ENCODE measurements at regions not wholly inside any gene's neighbourhood (a gene's known extent, or its start where the extent isn't known, plus 50 kb on each side); places are given as distances from the start of the nearest gene placed in this dataset.
"Not testable (repeated sequence)": the region's sequence is repeated elsewhere in the genome, so short reads cannot be mapped to it uniquely, and the experiment has no call there.

DNA sequence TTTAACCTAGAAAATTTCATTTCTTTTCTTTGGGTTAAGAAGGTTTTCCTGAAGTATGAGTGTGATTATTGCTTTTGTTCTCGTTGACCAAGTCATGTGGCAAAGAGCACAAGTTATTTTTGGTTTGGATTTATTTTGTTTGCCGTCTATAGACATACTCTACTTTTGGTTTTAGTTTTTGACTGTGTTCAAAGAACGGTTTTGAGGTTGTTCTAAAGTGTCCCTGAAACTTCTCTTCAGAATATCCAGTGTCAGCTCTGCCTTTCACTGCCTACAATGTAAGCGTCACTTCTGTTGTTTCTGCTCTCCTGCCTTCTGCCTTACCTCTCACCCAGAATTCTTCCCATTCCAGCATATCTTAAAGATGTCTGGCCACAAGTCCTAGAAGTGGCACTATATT lies 812.2 kb downstream of the C4orf33 start:
- DNase-seq (ENCODE audit: low spot score) = no peak
- intact Hi-C loops (cut with DNase I) = no loop called here

DNA sequence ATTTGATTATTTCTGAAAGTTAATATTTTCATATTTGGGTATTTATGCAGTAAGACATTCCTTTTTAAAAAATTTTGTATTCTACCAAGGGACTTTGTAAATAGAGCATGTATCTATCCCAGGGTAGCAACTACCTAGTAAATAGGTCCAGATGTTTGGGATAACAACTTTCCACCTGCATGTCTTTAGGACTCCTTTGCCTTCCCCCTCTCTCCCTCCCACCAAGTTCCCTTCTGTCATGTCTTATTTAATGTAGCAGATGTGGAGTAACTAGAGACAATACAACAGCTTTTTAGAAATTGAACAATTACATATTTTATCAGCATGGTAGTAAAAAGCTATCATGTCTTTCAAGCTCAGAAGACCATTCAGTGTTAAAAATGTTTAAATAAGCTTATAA lies 821.0 kb downstream of the C4orf33 start:
- DNase-seq (ENCODE audit: low spot score) = no peak
- intact Hi-C loops (cut with DNase I) = no loop called here

DNA sequence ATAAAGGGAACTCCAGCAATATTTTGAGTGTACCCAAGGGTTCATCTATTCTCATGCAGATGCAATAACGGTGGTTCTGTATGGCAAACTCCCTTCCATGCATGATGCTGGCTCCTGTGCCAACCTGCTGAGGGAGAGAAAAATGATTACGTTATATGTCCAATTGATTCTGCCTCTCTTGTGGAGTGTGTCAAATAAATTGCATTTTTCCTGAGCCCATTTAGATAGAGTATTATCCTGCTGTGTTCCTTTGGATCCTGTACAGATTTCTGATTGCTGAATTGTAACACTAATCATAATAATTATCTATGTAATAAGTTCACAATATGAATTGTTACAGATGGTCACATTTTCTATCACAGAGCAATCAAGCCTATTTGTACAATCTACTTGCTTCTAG lies 821.7 kb downstream of the C4orf33 start:
- no peak for DNase-seq (ENCODE audit: low spot score)
- intact Hi-C loops (cut with DNase I) = no loop called here

DNA sequence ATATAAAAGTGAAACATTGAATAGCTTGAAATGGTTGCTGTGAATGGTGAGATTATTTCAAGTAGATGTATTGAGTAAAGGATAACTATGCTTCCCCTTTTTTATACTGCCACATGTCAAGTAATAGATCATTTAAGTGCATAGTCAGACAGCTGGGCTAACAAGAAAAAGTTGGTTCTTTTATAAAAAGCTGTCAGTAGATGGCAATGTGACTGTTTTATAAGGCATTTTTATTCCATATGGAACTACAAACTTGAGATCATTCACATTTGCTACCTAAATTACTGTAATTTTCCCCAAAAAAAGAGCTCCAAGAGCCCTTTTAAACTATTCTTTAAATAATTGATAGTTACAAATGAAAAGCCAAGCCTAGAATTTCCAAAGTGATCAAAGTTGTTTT lies 831.0 kb downstream of the C4orf33 start:
- intact Hi-C loops (cut with DNase I) = no loop called here
- DNase-seq (ENCODE audit: low spot score) = no peak

DNA sequence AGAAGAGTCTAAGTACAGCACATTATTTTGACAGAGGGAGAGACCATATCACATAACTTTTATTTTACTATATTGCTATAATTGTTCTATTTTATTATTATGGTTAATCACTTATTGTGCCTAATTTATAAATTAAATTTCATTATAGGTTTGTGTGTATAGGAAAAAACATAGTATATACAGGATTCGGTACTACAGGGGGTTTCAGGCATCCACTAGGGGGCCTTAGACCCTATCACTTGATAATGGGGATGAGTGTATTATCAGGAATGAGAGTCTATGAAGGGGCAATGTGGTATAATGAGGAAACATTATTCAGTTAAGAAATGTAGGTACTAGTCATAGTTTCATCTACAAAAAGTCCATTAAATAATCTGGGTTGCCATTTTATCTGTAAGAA lies 833.1 kb downstream of the C4orf33 start:
- no peak for DNase-seq (ENCODE audit: low spot score)
- intact Hi-C loops (cut with DNase I) = no loop called here

DNA sequence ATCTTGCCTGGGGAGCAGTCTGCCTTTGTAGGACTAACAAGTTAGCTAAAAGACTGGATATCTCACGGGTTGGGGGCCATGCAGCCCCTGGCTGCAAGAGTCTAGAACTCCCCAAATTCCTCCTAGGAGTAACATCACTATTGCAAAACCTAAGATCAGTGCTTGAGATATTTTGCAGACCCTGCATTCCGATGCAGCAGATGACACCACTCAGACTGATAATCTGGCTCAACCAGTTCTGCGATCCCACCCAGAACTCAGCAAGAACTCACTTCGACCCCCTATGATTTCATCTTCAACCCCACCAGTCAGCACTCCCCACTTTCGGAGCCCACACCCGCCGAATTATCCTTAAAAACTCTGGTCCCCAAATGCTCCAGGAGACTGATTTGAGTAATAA lies 834.0 kb downstream of the C4orf33 start:
- DNase-seq (ENCODE audit: low spot score) = no peak
- intact Hi-C loops (cut with DNase I) = no loop called here

DNA sequence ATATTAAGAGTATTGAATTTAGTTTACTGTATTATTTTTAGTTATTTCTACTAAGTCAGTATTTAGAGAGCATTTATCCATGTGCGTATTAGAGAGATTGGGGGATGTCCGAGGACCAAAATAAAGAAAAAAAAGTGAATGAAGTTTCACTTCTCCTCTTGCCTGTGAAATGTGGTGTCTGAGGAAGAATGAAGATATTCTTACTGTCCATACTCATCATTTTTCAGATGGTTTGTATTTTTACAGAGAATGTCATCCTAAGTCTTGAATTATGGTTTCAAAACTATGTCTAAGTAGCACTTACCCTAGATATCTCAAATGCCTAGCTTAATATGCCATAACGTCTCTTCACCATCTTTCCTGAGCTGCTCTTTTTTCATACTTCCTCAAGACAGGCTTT lies 854.3 kb downstream of the C4orf33 start:
- no peak for DNase-seq (ENCODE audit: low spot score)
- intact Hi-C loops (cut with DNase I) = no loop called here

DNA sequence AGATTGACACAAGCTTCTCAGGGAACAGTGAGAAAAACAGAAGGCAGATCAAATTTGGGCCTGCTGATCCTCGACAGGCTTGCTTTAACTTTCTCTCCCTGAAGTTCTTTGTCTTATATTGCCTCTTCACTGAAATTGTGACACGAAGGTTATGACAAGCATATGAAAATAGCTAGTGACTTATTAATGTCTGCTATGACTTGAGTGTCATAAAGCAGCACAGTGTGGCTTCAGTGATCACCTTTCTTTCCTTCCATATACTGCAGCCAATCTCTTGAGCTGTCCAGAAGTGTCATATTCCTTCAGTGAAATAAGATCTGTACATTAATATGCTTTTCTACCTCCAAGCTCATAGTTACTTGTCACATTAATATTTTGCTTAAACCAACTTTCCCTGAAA lies 870.2 kb downstream of the C4orf33 start:
- intact Hi-C loops (cut with DNase I) = no loop called here
- DNase-seq (ENCODE audit: low spot score) = no peak

DNA sequence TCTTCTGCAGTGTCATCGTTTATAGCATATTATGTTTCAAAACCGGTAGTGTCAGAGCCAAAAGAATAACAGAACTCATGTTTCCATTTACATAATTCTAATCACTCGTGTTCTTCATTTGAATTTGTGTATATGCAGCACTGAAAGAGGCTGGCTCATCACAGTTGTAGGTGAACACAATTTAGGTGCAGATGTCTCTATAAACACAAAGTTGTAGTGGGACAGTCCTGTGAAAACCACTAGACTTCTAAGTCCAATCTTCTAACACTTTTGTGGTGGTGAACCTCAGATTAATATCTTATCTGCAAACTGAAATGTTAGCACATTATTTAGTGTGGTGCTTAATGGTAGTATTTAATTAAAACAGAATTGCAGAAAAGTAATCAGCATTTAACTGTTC lies 872.4 kb downstream of the C4orf33 start:
- intact Hi-C loops (cut with DNase I) = no loop called here
- no peak for DNase-seq (ENCODE audit: low spot score)

DNA sequence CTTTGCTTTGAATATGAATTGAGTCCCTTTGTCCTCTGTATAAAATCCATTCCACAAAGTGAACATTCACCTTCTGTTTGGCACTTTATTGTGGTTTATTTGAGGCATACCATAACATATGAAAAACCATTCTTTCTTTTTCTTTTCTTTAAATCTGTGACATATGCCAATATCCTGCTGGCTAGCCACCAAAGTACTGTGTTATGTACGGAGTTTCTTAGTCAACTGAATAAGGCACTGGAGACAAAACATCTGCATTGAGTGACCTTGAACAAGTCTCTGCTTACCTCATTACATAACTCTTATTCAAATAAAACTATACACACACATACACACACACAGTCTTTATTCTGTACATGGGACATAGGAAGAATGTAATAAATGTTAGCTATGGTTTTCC lies 872.8 kb downstream of the C4orf33 start:
- DNase-seq (ENCODE audit: low spot score) = no peak
- intact Hi-C loops (cut with DNase I) = no loop called here

DNA sequence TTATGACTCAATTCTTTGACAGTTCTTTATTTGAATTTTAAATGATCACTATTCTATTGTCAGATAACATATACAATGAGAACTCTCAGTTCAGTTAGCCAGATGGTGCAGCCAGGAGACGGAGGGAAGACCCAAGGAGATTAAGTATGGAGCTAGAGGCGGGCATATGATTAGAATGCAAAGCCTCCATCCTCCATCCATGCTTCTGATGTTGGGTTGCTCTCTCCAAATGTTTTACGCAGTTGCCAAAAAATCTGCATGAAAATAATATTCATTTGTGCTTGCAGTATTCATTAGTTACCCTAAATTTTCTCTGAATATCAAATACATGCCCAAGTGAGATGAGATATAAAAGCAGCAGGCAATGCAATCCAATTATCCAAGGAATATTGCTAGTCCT lies 874.8 kb downstream of the C4orf33 start:
- intact Hi-C loops (cut with DNase I) = no loop called here
- DNase-seq (ENCODE audit: low spot score) = no peak

DNA sequence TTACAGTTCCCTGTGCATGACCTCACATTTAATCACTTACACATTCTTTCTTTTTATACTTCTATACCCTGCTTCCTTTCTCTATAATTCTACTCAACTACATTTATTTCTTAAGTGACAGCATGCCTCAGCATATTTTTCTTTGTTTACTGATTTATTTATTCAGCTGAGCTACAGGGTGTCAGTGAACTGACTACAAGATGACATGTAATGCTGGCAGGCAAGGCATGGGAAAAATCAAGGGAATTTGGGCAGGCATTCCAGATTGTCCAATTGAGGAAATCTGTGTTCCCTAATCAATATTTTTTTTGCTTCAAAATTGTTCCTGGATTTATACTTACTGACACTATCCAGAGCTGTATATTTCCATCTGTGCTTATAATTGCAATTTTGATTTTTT lies 875.5 kb downstream of the C4orf33 start:
- intact Hi-C loops (cut with DNase I) = no loop called here
- no peak for DNase-seq (ENCODE audit: low spot score)

DNA sequence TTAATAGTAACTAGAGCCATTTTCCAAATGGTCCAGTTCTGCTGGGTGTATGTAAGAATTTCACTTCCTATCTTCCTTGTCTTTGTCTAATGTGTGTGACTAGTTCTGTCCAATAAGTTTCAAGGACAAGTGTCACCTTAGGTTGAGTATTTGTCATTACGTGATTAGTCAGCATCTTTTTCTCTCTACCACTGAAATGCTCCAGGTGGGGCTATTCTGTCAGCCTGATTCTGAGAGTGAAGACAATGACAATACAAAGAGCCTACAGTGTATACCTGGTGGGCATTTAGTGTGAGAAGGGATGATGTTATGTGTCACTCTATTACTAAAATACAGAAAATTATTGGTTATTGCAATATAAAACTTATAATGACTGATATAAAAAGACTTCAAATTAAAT lies 876.3 kb downstream of the C4orf33 start:
- DNase-seq (ENCODE audit: low spot score) = no peak
- intact Hi-C loops (cut with DNase I) = no loop called here

DNA sequence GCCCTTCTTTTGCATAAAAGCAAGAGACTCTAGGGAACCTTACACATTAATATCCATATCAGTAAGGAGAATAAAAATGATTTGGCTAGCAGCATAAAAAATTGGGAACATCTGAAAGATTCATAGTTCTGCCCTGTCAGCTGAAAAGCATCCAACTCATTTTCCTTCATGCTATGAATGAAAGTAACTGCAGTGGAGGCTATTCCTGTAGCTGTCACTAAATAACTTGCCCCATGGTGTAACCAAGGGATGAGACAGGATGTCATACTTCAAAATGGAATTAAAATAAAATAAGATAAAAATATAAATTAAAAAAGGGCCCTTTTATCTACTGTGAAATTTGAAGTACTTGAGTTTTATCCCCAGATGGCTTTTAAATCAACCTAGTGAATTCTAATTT lies 878.8 kb downstream of the C4orf33 start:
- intact Hi-C loops (cut with DNase I) = no loop called here
- DNase-seq (ENCODE audit: low spot score) = no peak

DNA sequence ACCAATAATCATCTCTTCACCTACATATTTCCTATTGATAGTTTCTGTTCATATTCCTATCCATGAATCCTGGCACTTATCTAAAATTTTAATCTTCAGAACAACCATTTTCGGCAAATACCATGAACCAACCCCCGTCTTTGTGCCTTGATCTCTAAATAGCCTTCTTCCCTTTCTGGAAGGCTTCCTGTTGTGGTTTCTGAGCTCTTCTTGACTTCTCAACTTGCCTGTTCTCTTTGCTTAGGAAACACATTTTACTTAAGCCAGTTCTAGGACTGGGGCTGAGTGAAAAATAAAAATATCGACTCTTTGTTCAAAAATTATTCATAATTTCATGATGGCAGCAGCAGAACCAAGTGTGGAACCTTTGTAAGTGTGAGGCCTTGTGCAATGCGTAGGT lies 882.4 kb downstream of the C4orf33 start:
- no peak for DNase-seq (ENCODE audit: low spot score)
- intact Hi-C loops (cut with DNase I) = no loop called here

DNA sequence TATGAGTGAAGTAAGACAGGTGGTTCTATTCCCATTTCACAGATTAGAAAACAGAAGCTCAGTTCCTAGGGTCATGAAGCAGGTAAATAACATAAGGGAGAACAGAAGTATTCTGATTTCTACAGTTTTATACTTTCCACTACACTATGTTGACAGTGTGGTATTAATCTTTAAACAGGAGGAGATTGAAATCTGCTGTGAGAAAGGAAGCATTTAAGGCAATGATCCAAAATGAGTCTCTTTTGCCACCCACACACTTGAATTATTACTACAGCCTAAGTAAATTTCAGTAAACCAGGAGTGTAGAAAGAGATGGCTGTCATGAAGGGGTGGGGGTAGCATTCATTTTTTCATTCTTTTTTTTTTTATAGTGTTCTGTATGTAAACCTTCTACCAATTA lies 893.0 kb downstream of the C4orf33 start:
- intact Hi-C loops (cut with DNase I) = no loop called here
- DNase-seq (ENCODE audit: low spot score) = no peak

DNA sequence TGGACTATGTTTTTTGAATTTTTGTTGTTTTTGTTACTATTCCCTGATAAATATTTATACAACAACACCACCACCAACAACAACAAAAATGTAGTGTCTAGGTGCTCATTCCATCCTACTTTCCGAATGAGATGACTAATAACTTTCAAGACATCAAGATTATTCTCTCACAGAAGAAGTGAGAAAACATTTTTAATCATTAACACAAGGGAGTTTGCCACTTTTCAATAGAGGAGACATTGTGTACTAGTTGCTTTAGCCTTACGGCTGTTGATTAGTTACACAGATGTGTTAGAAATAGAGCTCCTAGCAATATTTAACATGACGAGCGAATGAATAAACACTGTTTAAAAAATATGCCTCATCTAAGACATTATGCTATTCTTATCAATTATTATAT lies 898.8 kb downstream of the C4orf33 start:
- intact Hi-C loops (cut with DNase I) = no loop called here
- DNase-seq (ENCODE audit: low spot score) = no peak

DNA sequence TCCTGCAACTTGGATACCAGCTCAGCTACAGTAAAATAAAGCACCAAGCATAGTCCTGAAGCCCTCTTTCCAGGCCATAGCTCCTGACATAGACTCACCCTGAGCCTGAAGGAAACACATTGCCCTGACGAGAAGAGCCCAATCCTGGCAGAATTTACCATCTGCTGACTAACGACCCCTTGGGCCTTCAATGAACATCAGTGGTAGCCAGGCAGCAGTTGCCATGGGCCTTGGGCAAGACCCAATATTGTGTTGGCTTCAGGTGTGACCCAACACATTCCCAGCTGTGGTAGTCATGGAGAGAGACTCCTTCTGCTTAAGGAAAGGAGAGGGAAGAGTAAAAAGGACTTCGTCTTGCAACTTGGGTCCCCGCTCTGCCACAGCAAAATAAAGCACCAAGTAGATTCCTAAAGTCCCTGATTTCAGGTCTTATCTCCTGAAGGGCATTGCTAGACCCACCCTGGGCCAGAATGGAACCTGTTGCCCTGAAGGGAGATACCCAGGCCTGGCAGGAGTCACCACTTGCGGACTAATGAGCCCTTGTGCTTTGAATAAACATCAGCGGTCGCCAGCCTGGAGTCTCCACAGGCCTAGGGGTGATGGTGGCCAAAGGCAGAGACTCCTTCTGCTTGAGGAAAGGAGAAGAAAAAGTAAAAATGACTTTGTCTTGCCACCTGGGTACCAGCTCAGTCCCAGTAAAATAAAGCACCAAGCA lies 902.6 kb downstream of the C4orf33 start:
- intact Hi-C loops (cut with DNase I) = no loop called here
- DNase-seq (ENCODE audit: low spot score) = no peak

DNA sequence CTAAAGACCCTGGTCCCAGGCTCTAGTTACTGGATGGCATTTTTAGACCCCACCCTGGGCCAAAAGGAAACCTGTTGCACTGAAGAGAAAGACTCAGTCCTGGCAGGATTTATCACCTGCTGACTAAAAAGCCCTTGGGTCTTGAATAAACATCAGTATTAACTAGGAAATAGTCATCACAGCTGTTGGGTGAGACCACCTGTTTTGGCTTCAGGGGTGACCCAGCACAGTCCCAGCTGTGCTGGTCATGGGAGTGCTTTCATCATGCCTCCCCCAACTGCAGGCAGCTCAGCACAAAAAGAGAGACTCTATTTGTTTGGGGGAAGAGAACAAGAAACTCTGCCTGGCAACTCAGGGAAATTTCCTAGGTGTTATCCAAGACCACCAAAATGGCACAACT lies 903.2 kb downstream of the C4orf33 start:
- intact Hi-C loops (cut with DNase I) = no loop called here
- DNase-seq (ENCODE audit: low spot score) = no peak

DNA sequence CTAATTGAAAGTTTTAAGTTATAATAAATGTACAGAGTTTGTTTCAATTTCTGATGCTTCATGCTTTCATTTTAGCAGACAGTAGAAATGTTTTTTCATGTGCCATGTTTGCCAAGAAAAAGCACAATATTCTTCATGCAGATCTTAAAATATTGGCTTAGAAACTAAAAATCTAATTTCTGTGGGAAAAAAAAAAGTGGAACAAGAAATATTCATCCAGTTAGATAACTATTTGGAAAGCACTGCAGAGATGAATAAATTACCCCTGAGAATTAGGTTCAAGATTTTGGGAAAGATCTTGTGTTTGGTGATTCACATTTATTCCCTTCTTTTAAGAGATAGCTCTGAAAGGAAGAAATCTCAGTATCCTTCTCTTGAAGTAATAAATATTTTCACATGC lies 912.5 kb downstream of the C4orf33 start:
- intact Hi-C loops (cut with DNase I) = no loop called here
- DNase-seq (ENCODE audit: low spot score) = no peak

DNA sequence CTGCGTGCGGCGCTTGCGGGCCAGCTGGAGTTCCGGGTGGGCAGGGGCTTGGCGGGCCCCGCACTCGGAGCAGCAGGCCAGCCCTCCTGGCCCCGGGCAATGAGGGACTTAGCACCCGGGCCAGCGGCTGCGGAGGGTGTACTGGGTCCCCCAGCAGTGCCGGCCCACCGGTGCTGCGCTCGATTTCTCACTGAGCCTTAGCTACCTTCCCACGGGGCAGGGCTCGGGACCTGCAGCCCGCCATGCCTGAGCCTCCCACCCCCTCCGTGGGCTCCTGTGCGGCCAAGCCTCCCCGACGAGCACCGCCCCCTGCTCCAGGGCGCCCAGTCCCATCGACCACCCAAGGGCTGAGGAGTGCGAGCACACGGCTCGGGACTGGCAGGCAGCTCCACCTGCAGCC lies 916.9 kb downstream of the C4orf33 start:
- intact Hi-C loops (cut with DNase I); DNase-seq (ENCODE audit: low spot score): not testable (repeated sequence)

DNA sequence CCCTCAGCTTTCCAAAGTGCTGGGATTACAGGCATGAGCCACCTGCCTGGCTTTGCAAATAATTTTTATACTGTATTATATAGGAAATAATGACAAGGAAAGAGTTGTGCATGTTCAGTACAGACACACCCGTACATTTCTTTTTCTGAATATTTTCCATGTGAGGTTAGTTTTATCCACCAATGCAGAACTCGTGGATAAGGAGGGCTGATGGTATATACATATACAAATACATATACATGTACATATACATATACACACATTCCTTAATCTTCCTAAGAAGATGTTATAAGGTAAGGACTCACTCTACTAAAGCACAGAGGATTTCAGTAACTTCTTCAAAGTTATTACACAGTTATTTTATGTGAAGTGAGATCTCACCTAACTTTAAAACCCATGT lies 925.8 kb downstream of the C4orf33 start:
- DNase-seq (ENCODE audit: low spot score) = no peak
- intact Hi-C loops (cut with DNase I) = no loop called here
